GM20000 (cell line): ENCODE measurements at regions not wholly inside any gene's neighbourhood (a gene's known extent, or its start where the extent isn't known, plus 50 kb on each side); places are given as distances from the start of the nearest gene placed in this dataset.

Experiments
- DNase-seq: peaks from one replicate; pipeline ENCODE4 v3.0.0; 2012; ENCODE audit warnings: low spot score
- CTCF ChIP-seq: IDR thresholded peaks from 2 replicates; pipeline ENCODE4 v1.5.1; 2012; ENCODE audit warnings: mild to moderate bottlenecking, control low read depth; ENCODE audit errors: extremely low read depth, missing control alignments

GRCh38 chr2:11067221-11068078 lies 87.8 kb upstream of the SLC66A3 start:
- no peak for DNase-seq

GRCh38 chr2:11068079-11068741 lies 87.1 kb upstream of the SLC66A3 start:
- TF ChIP-seq CTCF, result no peak
- DNase-seq, result no peak

More at GRCh38 chr2:11067221-11068078, 87.8 kb upstream of the SLC66A3 start:
- no peak for TF ChIP-seq CTCF

GRCh38 chr2:11068856-11069526 lies 86.3 kb upstream of the SLC66A3 start:
- no peak for TF ChIP-seq CTCF
- DNase-seq, result no peak

GRCh38 chr2:11069566-11070185 lies 85.6 kb upstream of the SLC66A3 start:
- no peak for TF ChIP-seq CTCF
- DNase-seq, result no peak

GRCh38 chr2:11071211-11071610 lies 84.1 kb upstream of the SLC66A3 start:
- TF ChIP-seq CTCF, result no peak
- DNase-seq, result no peak

GRCh38 chr2:11071939-11072338 lies 83.3 kb upstream of the SLC66A3 start:
- no peak for TF ChIP-seq CTCF
- no peak for DNase-seq
